WTC11 (cell line): ENCODE measurements at regions not wholly inside any gene's neighbourhood (a gene's known extent, or its start where the extent isn't known, plus 50 kb on each side); places are given as distances from the start of the nearest gene placed in this dataset.

Experiments
- ETV6 ChIP-seq: sonication (generic); formaldehyde crosslinking; IDR thresholded peaks from 2 replicates; pipeline ENCODE4 v1.8.1; 2022; ENCODE audit warnings: mild to moderate bottlenecking, missing genetic modification reagents
- NFE2L1 ChIP-seq: sonication (generic); formaldehyde crosslinking; IDR thresholded peaks from 2 replicates; pipeline ENCODE4 v1.8.1; 2023; ENCODE audit warnings: missing genetic modification reagents
- PREB ChIP-seq: sonication (generic); formaldehyde crosslinking; IDR thresholded peaks from 2 replicates; pipeline ENCODE4 v1.8.1; 2022; ENCODE audit warnings: mild to moderate bottlenecking, missing genetic modification reagents, moderate library complexity, borderline replicate concordance
- SP1 ChIP-seq: sonication (generic); formaldehyde crosslinking; conservative IDR thresholded peaks from 2 replicates; pipeline ENCODE4 v1.8.1; 2022; ENCODE audit warnings: missing genetic modification reagents
- TF ChIP-seq, protein P1 (sequence below): fragments of 200-600 bp; IDR thresholded peaks from 2 replicates; pipeline ENCODE4 v1.8.0; 2022; ENCODE audit warnings: antibody characterized with exemption
- TF ChIP-seq, protein P2 (sequence below): sonication (generic); formaldehyde crosslinking; IDR thresholded peaks from 2 replicates; pipeline ENCODE4 v1.8.1; 2022; ENCODE audit warnings: low read depth, missing genetic modification reagents, borderline replicate concordance

GRCh38 chr12:4039931-4040330 lies 166.7 kb upstream of the PARP11 start:
- TF ChIP-seq, protein P1, sequence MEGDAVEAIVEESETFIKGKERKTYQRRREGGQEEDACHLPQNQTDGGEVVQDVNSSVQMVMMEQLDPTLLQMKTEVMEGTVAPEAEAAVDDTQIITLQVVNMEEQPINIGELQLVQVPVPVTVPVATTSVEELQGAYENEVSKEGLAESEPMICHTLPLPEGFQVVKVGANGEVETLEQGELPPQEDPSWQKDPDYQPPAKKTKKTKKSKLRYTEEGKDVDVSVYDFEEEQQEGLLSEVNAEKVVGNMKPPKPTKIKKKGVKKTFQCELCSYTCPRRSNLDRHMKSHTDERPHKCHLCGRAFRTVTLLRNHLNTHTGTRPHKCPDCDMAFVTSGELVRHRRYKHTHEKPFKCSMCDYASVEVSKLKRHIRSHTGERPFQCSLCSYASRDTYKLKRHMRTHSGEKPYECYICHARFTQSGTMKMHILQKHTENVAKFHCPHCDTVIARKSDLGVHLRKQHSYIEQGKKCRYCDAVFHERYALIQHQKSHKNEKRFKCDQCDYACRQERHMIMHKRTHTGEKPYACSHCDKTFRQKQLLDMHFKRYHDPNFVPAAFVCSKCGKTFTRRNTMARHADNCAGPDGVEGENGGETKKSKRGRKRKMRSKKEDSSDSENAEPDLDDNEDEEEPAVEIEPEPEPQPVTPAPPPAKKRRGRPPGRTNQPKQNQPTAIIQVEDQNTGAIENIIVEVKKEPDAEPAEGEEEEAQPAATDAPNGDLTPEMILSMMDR, result no peak
- TF ChIP-seq, protein P2, sequence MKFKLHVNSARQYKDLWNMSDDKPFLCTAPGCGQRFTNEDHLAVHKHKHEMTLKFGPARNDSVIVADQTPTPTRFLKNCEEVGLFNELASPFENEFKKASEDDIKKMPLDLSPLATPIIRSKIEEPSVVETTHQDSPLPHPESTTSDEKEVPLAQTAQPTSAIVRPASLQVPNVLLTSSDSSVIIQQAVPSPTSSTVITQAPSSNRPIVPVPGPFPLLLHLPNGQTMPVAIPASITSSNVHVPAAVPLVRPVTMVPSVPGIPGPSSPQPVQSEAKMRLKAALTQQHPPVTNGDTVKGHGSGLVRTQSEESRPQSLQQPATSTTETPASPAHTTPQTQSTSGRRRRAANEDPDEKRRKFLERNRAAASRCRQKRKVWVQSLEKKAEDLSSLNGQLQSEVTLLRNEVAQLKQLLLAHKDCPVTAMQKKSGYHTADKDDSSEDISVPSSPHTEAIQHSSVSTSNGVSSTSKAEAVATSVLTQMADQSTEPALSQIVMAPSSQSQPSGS (CRISPR knock-in tag), result no peak
- TF ChIP-seq PREB (CRISPR knock-in tag) (no peak), SP1 (CRISPR knock-in tag) (no peak), NFE2L1 (no peak), ETV6 (CRISPR knock-in tag) (no peak)
